GM21825 (cell line): ENCODE measurements at regions not wholly inside any gene's neighbourhood (a gene's known extent, or its start where the extent isn't known, plus 50 kb on each side); places are given as distances from the start of the nearest gene placed in this dataset.
"Not testable (repeated sequence)": the region's sequence is repeated elsewhere in the genome, so short reads cannot be mapped to it uniquely, and the experiment has no call there.

Source experiments
- ATAC-seq: cut with Tn5 transposase; IDR thresholded peaks from one replicate; pipeline ENCODE4 v1.9.1; 2021; ENCODE audit warnings: mild to moderate bottlenecking, moderate library complexity; ENCODE audit not compliant: unreplicated experiment

DNA sequence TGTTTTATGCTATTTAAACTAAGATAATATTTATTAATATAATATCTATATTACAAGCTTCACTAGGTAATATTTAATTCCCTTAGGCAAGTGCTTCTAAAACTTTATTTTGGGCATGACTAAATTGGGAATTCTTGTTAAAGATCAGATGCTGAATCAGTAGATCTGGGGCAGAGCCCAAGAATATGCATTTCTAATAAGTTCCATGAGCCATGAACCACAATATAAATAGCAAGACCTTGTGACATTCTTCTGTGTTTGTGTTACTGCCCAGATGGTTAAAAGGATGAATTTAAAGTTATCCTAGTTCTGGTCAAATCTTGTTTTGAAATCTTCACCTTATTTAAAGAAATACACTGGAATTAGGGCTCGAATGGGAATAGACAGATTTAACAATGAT lies 258.4 kb upstream of the CACNA2D1 start:
- ATAC-seq, result no peak

DNA sequence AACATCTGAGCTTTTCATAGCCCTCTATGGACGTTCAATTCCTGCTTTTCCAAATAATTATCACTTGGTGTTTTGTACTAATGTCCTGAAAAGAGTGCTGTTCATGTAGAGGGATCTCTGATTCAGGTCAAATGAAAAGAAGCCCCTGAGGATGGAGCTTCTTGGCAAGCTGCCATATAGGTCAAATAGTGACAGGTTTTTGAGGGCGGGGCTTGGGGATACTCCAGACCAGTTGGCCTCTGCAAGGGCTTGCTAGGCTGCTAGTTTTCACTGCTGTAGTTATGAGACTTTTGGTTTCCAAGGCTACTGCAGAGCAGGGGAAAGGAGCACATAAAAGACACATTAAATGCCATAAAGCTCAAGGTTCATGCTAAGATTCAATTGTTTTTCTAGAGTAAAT lies 257.2 kb upstream of the CACNA2D1 start:
- no peak for ATAC-seq

- no peak for ATAC-seq
Observed at GRCh38 chr7:82699773-82700186, 256.2 kb upstream of the CACNA2D1 start.

DNA sequence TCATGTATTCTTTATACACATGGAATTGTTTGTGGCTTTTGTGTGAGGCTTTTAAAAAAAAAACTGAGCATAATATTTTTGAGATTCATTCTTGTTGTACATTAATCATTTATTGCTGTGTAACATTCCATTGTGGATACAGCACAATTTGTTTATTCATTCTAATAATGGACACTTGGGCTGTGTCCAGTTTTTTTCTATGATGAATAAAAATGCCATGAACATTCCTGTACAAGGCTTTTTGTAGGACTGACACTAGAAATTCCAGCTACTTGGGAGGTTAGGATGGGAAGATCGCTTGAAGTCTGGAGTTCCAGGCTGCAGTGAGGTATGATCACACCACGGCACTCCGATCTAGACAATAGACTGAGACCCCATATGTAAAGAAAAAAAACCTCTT lies 254.3 kb upstream of the CACNA2D1 start:
- no peak for ATAC-seq

DNA sequence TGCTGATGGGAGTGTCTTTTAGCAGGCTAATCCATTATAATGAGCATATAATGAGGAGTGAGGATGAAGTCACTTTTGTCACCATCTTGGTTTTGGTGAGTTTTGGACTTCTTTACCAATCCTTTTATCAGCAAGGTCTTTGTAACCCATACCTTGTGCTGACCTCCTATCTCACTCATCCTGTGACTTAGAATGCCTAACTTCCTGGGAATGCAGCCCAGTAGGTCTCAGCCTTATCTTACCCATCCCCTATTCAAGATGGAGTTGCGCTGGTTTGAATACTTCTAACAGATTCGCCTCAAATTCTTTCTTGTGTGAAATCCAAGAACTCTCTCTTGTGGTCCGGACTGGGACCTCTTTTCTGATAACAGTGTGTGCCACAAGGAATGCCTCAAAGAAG lies 253.1 kb upstream of the CACNA2D1 start:
- no peak for ATAC-seq

- ATAC-seq, result no peak
Observed at GRCh38 chr7:82694022-82694421, 250.4 kb upstream of the CACNA2D1 start.

DNA sequence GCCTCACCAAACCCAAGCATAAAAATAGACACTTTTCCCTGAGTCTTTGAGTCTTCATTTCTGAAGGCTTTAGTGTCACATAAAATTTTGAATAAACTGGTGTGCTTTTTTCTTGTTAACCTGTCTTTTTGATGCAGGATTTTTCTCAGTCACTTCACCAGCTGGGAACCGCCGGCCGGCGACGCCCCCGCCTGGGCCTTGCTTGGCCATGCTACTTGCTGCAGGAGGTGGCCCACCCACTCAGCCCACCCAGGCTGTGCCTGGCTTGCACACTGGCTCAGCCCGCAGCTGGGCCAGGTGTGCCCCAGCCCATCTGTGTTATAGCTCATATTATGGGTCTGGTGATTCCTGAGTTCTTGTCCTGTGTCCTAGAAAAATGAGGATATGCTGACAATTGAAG lies 247.4 kb upstream of the CACNA2D1 start:
- no peak for ATAC-seq

- ATAC-seq, result no peak
Observed at GRCh38 chr7:82685214-82685613, 241.6 kb upstream of the CACNA2D1 start.

DNA sequence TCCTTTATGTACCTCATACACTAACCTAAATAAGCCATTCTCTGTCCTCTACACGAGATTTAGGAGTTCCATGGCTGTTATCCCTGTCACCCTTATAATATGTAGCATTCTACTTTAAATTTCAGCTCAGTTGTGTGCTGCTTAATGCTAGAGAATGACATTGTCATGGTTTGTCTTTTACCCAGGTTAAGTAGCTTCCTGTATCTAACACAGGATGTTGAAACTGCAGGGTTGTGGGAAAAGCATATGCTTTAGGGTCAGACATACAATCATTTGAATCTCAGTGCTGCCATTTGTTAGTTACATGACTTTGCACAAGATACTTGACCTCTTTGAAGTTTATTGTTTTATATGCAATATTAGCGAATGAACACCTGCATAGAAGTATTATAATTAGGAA lies 235.1 kb upstream of the CACNA2D1 start:
- ATAC-seq, result no peak

DNA sequence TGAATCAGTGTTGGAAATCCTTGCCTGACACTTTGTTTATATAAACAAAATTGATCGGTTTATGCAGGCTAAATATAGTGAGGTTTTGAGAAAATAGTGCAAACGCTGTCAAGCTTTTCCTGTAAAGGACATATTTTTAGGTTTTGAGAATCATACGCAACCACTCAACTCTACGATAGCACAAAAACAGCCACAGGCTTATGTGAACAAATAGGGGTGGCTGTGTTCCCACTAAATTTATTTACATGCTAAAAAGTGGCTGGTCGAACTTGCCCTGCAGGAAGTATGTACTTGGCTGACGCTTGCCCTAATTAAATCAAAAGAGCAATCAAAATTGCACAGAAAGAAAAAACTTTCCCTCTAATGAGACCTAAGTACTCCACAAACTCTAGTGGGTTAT lies 234.7 kb upstream of the CACNA2D1 start:
- ATAC-seq, result no peak

DNA sequence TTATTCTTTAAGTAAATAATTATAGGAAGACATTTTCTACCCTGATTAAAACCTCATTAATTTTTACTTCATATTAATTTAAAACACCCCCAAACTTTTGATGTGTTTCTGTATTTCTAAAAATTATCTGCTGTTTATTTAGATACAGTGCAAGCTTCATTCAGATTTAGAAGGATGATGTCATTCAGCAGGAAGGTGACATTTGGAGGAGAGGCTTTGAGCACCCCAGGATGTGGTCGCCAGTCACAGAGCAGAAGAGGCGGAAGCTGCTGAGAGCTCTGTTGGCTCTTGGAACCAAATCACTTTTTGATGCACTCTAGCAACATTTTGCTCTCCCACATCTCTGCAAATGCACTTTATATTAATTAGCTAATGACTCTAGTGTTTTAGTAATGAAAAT lies 233.9 kb upstream of the CACNA2D1 start:
- ATAC-seq, result no peak

DNA sequence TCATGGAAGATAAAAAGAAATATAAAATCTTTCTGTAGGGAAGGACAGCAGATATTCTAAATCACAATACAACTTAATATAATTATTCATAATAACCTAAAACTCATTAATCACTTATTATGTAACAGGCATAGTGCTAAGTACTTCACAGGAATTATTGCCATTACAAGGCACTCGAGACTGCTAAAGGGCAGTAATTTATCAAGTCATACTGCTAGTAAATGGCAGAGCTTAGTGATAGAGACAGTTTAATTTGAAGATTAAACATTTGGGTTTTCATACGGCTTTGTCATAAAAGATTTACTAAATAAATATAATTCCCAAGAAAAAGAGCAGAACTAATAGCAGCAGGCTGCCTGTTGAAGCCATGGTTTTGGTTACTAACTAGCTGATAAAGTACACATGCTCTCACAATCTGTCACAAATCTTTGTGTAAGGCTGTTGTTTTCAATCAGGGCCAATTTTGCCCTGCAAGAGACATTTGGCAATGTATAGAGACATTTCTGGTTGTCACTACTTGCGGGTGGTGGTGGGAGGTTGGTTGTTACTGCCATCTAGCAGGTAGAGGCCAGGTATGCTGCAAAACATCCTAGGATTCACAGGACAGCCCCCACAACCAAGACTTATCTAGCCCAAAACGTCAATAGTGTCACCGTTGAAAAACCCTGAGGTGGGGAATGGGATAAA lies 233.3 kb upstream of the CACNA2D1 start:
- no peak for ATAC-seq

- ATAC-seq, result no peak
Observed at GRCh38 chr7:82675396-82675795, 231.8 kb upstream of the CACNA2D1 start.

DNA sequence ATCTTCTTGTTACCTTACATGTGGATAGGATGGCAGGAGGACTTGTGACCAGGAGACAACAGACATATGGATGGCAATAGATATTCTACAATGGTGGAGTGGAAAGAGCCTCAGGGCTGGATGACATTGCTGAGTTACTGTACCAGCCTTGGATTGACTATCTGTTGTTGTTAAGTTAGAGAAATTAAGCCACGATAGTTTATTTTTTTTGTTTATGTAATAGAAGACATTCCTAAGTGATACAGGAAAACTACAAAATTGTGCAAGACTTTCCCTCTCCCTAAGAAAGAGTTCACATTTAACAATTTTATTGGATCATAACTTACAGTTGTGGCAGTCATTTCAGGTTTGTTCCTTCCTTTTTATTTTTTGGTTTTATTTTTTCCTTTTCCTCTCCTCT lies 230.7 kb upstream of the CACNA2D1 start:
- no peak for ATAC-seq

GRCh38 chr7:82672078-82672477 lies 228.5 kb upstream of the CACNA2D1 start:
- no peak for ATAC-seq

GRCh38 chr7:82669141-82669540 lies 225.6 kb upstream of the CACNA2D1 start:
- no peak for ATAC-seq

- ATAC-seq, result no peak
Observed at GRCh38 chr7:82668676-82669075, 225.1 kb upstream of the CACNA2D1 start.

DNA sequence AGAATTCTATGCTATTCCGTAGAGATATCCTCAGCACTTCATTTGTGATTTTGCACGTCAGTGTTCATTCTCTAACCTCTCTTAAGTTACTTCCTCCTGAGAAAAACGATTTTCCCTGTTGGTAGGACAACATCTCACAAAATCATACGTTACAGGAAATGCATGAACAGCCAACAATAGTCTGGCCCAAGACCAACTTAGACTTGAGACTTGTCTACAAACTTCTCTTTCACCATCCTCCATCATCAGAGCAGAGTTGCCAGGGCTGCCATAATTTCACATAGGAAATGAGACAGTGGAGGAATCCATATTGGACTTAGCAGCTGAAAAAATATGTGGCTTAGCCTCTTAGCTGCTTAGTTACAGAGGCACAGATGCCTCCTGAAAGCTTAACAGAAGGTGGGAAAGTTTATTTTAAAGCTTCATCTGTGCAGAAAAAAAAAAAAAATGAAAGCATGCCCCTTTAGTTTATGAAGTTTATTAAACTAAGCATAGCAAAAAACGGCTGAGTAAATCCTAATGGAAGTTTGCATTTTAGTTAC lies 222.5 kb upstream of the CACNA2D1 start:
- ATAC-seq, result no peak

GRCh38 chr7:82655965-82656364 lies 212.4 kb upstream of the CACNA2D1 start:
- ATAC-seq, result no peak

DNA sequence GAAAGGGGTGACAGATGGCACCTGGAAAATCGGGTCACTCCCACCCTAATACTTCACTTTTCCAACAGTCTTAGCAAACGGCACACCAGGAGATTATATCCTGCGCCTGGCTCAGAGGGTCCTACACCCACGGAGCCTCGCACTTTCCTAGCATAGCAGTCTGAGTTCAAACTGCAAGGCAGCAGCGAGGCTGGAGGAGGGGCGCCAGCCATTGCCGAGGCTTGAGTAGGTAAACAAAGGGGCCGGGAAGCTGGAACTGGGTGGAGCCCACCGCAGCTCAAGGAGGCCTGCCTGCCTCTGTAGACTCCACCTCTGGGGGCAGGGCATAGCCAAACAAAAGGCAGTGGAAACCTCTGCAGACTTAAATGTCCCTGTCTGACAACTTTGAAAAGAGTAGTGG lies 206.5 kb upstream of the CACNA2D1 start:
- not testable (repeated sequence) for ATAC-seq

GRCh38 chr7:82633592-82633991 lies 190.0 kb upstream of the CACNA2D1 start:
- ATAC-seq, result no peak

GRCh38 chr7:82631998-82632397 lies 188.4 kb upstream of the CACNA2D1 start:
- no peak for ATAC-seq

DNA sequence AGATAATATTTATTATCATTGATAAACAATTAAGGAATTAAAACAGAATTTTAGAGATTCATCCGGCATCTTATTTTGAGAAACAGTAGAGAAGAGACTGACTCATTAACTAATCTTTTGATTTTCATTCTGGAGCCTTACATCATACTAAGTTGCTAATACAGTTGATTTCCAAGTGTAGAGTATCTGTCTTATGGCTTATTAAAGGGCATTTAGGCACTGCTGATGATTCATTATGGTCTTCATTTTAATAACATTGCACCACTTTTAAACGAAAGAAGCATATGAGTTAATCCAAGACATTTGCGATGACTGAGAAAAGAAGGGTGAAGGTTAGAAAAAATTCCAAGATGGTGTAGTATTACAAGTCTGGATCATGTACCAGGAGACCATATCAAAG lies 186.0 kb upstream of the CACNA2D1 start:
- no peak for ATAC-seq
